ENCODE measurements at regions not wholly inside any gene's neighbourhood (a gene's known extent, or its start where the extent isn't known, plus 50 kb on each side); places are given as distances from the start of the nearest gene placed in this dataset.

GRCh38 chr1:79693441-79694114 is 687.0 kb upstream of the ADGRL4 start:
- DNase-seq (ENCODE audit: low read depth in 2 of 2) = no peak

- no peak for DNase-seq (ENCODE audit: low read depth in 2 of 2)
Measured at GRCh38 chr1:79692519-79692918, 686.0 kb upstream of the ADGRL4 start.

- no peak for DNase-seq (ENCODE audit: low read depth in 2 of 2)
Measured at GRCh38 chr1:79688932-79689331, 682.4 kb upstream of the ADGRL4 start.

GRCh38 chr1:79683420-79683819 is 676.9 kb upstream of the ADGRL4 start:
- DNase-seq (ENCODE audit: low read depth in 2 of 2) = no peak

- no peak for DNase-seq (ENCODE audit: low read depth in 2 of 2)
Measured at GRCh38 chr1:79682478-79682877, 675.9 kb upstream of the ADGRL4 start.

GRCh38 chr1:79681382-79681781 is 674.9 kb upstream of the ADGRL4 start:
- DNase-seq (ENCODE audit: low read depth in 2 of 2) = no peak

GRCh38 chr1:79679916-79680315 is 673.4 kb upstream of the ADGRL4 start:
- DNase-seq (ENCODE audit: low read depth in 2 of 2) = no peak

GRCh38 chr1:79667848-79668696 is 661.5 kb upstream of the ADGRL4 start:
- no peak for DNase-seq (ENCODE audit: low read depth in 2 of 2)

- no peak for DNase-seq (ENCODE audit: low read depth in 2 of 2)
Measured at GRCh38 chr1:79667166-79667565, 660.6 kb upstream of the ADGRL4 start.

- no peak for DNase-seq (ENCODE audit: low read depth in 2 of 2)
Measured at GRCh38 chr1:79663916-79664315, 657.4 kb upstream of the ADGRL4 start.

- DNase-seq (ENCODE audit: low read depth in 2 of 2) = no peak
Measured at GRCh38 chr1:79662596-79662995, 656.1 kb upstream of the ADGRL4 start.

- no peak for DNase-seq (ENCODE audit: low read depth in 2 of 2)
Measured at GRCh38 chr1:79660129-79660528, 653.6 kb upstream of the ADGRL4 start.

- no peak for DNase-seq (ENCODE audit: low read depth in 2 of 2)
Measured at GRCh38 chr1:79657951-79658658, 651.6 kb upstream of the ADGRL4 start.

GRCh38 chr1:79655876-79656275 is 649.3 kb upstream of the ADGRL4 start:
- DNase-seq (ENCODE audit: low read depth in 2 of 2) = no peak

- DNase-seq (ENCODE audit: low read depth in 2 of 2) = no peak
Measured at GRCh38 chr1:79652426-79652825, 645.9 kb upstream of the ADGRL4 start.

- no peak for DNase-seq (ENCODE audit: low read depth in 2 of 2)
Measured at GRCh38 chr1:79648126-79648525, 641.6 kb upstream of the ADGRL4 start.

GRCh38 chr1:79646880-79647279 is 640.4 kb upstream of the ADGRL4 start:
- DNase-seq (ENCODE audit: low read depth in 2 of 2) = no peak

GRCh38 chr1:79638382-79638781 is 631.9 kb upstream of the ADGRL4 start:
- DNase-seq (ENCODE audit: low read depth in 2 of 2) = no peak

GRCh38 chr1:79633456-79633855 is 626.9 kb upstream of the ADGRL4 start:
- DNase-seq (ENCODE audit: low read depth in 2 of 2) = no peak

- DNase-seq (ENCODE audit: low read depth in 2 of 2) = no peak
Measured at GRCh38 chr1:79629414-79629813, 622.9 kb upstream of the ADGRL4 start.

- DNase-seq (ENCODE audit: low read depth in 2 of 2) = no peak
Measured at GRCh38 chr1:79617777-79618176, 611.2 kb upstream of the ADGRL4 start.

GRCh38 chr1:79614762-79615161 is 608.2 kb upstream of the ADGRL4 start:
- no peak for DNase-seq (ENCODE audit: low read depth in 2 of 2)

GRCh38 chr1:79614106-79614505 is 607.6 kb upstream of the ADGRL4 start:
- no peak for DNase-seq (ENCODE audit: low read depth in 2 of 2)

Measured in stimulated activated CD4-positive, alpha-beta T cell treated with anti-CD3 and anti-CD28 coated beads, Interleukin-12 subunit alpha, Interleukin-12 subunit beta, amount 100 ng/mL, for 24 hours (primary cell).